Natural killer cell (primary cell): ENCODE measurements at regions not wholly inside any gene's neighbourhood (a gene's known extent, or its start where the extent isn't known, plus 50 kb on each side); places are given as distances from the start of the nearest gene placed in this dataset.

Source experiments
- ATAC-seq, 3 donors: fragments of 150-1000 bp in 2 of 3; fragments of 200-7000 bp in 1 of 3; cut with Tn5 transposase; 1 replicate in 1 of 3; 2 replicates in 2 of 3; pipeline ENCODE4 v1.10.0; 2021; ENCODE audit warnings: mild to moderate bottlenecking in 2 of 3, moderate library complexity in 2 of 3
- DNase-seq, 2 donors: peaks; one replicate each; pipeline versions ENCODE4 v3.0.0 to v3.0.0-alpha.2; 2013 to 2021; ENCODE audit warnings: mixed read lengths in 1 of 2
- H3K27ac ChIP-seq: one replicate; pipeline ENCODE4 v1.5.1; 2013; ENCODE audit warnings: mild to moderate bottlenecking, low read length
- H3K27me3 ChIP-seq: one replicate; pipeline ENCODE4 v1.6.1; 2013; ENCODE audit warnings: low read length; ENCODE audit not compliant: control insufficient read depth, insufficient read depth
- H3K36me3 ChIP-seq: one replicate; pipeline ENCODE4 v1.6.1; 2013; ENCODE audit warnings: low read length; ENCODE audit not compliant: control insufficient read depth, insufficient read depth
- H3K4me1 ChIP-seq: one replicate; pipeline ENCODE4 v1.6.1; 2013; ENCODE audit warnings: low read length; ENCODE audit not compliant: control insufficient read depth, insufficient read depth
- H3K4me3 ChIP-seq: one replicate; pipeline ENCODE4 v1.5.1; 2013; ENCODE audit warnings: low read length
- H3K9me3 ChIP-seq: one replicate; pipeline ENCODE4 v1.6.1; 2013; ENCODE audit warnings: low read length; ENCODE audit not compliant: control insufficient read depth, insufficient read depth
- H3K27ac Mint-ChIP-seq, 2 donors: one replicate each; pipeline ENCODE4 v1.8.0; 2022; ENCODE audit warnings: mild to moderate bottlenecking in 2 of 2, mixed read lengths in 2 of 2, moderate library complexity in 1 of 2
- H3K27me3 Mint-ChIP-seq, 2 donors: one replicate each; pipeline ENCODE4 v1.8.0; 2022; ENCODE audit warnings: low read depth in 2 of 2, mixed read lengths in 2 of 2
- H3K36me3 Mint-ChIP-seq: one replicate; pipeline ENCODE4 v1.8.0; 2022; ENCODE audit warnings: mixed read lengths
- H3K4me1 Mint-ChIP-seq, 2 donors: one replicate each; pipeline ENCODE4 v1.8.0; 2022; ENCODE audit warnings: mixed read lengths in 2 of 2
- H3K4me3 Mint-ChIP-seq: one replicate; pipeline ENCODE4 v1.8.0; 2022; ENCODE audit warnings: mild to moderate bottlenecking, moderate library complexity, mixed read lengths
- H3K9me3 Mint-ChIP-seq, 2 donors: one replicate each; pipeline ENCODE4 v1.8.0; 2022; ENCODE audit warnings: mixed read lengths in 2 of 2
- WGBS: methylation state at CpG from one replicate; pipeline ENCODE4 v1.1.7; 2013; ENCODE audit warnings: missing lambda C conversion rate; ENCODE audit not compliant: insufficient coverage; 5-methylcytosine and 5-hydroxymethylcytosine counted together
- intact Hi-C: fragments of 100-400 bp; cut with micrococcal nuclease; formaldehyde crosslinking; loops from one replicate; pipeline ENCODE4 v1.14.2; 2022
- TF ChIP-seq, protein P1 (sequence below): fragments of 200-600 bp; IDR thresholded peaks from one replicate; pipeline ENCODE4 v1.8.0; 2022; ENCODE audit warnings: antibody characterized with exemption

- H3K27ac ChIP-seq, result no peak overlapping the region
- TF ChIP-seq, protein P1, sequence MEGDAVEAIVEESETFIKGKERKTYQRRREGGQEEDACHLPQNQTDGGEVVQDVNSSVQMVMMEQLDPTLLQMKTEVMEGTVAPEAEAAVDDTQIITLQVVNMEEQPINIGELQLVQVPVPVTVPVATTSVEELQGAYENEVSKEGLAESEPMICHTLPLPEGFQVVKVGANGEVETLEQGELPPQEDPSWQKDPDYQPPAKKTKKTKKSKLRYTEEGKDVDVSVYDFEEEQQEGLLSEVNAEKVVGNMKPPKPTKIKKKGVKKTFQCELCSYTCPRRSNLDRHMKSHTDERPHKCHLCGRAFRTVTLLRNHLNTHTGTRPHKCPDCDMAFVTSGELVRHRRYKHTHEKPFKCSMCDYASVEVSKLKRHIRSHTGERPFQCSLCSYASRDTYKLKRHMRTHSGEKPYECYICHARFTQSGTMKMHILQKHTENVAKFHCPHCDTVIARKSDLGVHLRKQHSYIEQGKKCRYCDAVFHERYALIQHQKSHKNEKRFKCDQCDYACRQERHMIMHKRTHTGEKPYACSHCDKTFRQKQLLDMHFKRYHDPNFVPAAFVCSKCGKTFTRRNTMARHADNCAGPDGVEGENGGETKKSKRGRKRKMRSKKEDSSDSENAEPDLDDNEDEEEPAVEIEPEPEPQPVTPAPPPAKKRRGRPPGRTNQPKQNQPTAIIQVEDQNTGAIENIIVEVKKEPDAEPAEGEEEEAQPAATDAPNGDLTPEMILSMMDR, result no peak
- Mint-ChIP-seq H3K9me3 (peaks cover 20 to 27% of the 10 kb centered on the region in 2 donors), H3K4me1 (no peaks in the 10 kb centered on the region), H3K27ac (no peak overlapping the region), H3K36me3 (no peaks in the 10 kb centered on the region), H3K27me3 (no peaks in the 10 kb centered on the region), H3K4me3 (no peak overlapping the region)
- H3K9me3 ChIP-seq, result no peaks in the 10 kb centered on the region
- no peaks in the 10 kb centered on the region for H3K36me3 ChIP-seq
- 77% methylated on average over 2 of the region's 2 CpGs for WGBS
- no peaks in the 10 kb centered on the region for H3K4me1 ChIP-seq
- H3K27me3 ChIP-seq, result no peaks in the 10 kb centered on the region
- DNase-seq, result no peak
- intact Hi-C loops, result no loop called here
- ATAC-seq, result no peak
- H3K4me3 ChIP-seq, result no peak overlapping the region
These were observed 674.1 kb downstream of the NYAP2 start for GRCh38 chr2:226073496-226074160.

GRCh38 chr2:226066873-226067272 is 667.4 kb downstream of the NYAP2 start:
- ATAC-seq, result no peak
- intact Hi-C loops, result no loop called here
- Histone ChIP-seq H3K9me3 (no peaks in the 10 kb centered on the region), H3K27ac (no peak overlapping the region), H3K36me3 (no peaks in the 10 kb centered on the region), H3K27me3 (no peaks in the 10 kb centered on the region), H3K4me3 (no peak overlapping the region), H3K4me1 (no peaks in the 10 kb centered on the region)
- Mint-ChIP-seq H3K4me3 (no peak overlapping the region), H3K36me3 (no peaks in the 10 kb centered on the region), H3K27ac (no peak overlapping the region), H3K9me3 (peaks cover 7 to 10% of the 10 kb centered on the region in 2 donors), H3K27me3 (no peaks in the 10 kb centered on the region), H3K4me1 (no peaks in the 10 kb centered on the region)
- TF ChIP-seq, protein P1, result no peak
- DNase-seq, result no peak
- 79% methylated on average over 4 of the region's 4 CpGs for WGBS

GRCh38 chr2:226066391-226066790 is 666.9 kb downstream of the NYAP2 start:
- Histone ChIP-seq H3K27ac (no peak overlapping the region), H3K4me3 (no peak overlapping the region), H3K9me3 (no peaks in the 10 kb centered on the region), H3K36me3 (no peaks in the 10 kb centered on the region), H3K4me1 (no peaks in the 10 kb centered on the region), H3K27me3 (no peaks in the 10 kb centered on the region)
- ATAC-seq (no peak), DNase-seq (no peak)
- Mint-ChIP-seq H3K9me3 (peaks cover 3 to 6% of the 10 kb centered on the region in 2 donors), H3K4me3 (no peak overlapping the region), H3K36me3 (no peaks in the 10 kb centered on the region), H3K27ac (no peak overlapping the region), H3K4me1 (no peaks in the 10 kb centered on the region), H3K27me3 (no peaks in the 10 kb centered on the region)
- intact Hi-C loops, result no loop called here
- 85% methylated on average over 3 of the region's 3 CpGs for WGBS
- TF ChIP-seq, protein P1, result no peak

DNA sequence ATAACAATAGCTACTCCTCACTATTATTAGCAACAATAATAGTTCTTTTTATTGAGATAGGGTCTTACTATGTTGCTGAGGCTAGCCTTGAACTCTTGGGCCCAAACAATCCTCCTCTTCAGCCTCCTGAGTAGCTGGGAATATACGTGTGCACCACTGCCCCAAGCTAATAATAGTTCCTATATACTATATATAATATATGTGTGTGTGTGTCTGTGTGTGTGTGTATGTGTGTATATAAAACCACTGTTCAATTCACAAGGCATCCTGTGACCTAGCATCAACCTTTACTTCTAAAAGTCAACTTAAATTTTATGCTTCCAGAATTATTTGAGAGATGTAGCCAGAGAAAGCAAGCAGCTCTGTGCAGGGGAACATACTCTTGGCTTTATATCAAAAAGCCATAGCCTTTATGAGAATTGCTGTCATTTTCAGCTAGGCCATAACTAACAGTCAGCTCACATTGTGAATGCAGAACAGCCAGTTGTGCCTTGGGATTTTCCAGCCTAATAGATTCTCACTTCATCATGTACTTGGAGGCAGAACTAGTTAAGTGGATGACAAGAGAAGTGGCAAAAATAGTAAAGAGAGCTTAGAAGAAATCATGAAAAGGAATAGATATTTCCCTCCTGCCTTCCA is 665.5 kb downstream of the NYAP2 start:
- Histone ChIP-seq H3K36me3 (no peaks in the 10 kb centered on the region), H3K27ac (no peak overlapping the region), H3K4me3 (no peak overlapping the region), H3K4me1 (no peaks in the 10 kb centered on the region), H3K9me3 (no peaks in the 10 kb centered on the region), H3K27me3 (no peaks in the 10 kb centered on the region)
- H3K9me3 Mint-ChIP-seq, result peaks cover 2 to 3% of the 10 kb centered on the region in 2 donors
- no peaks in the 10 kb centered on the region for H3K4me1 Mint-ChIP-seq
- intact Hi-C loops, result no loop called here
- H3K27ac Mint-ChIP-seq, result no peak overlapping the region
- TF ChIP-seq, protein P1, result no peak
- no peaks in the 10 kb centered on the region for H3K27me3 Mint-ChIP-seq
- WGBS, result no CpG with 5 or more reads among the region's 1 CpG
- no peak overlapping the region for H3K4me3 Mint-ChIP-seq
- DNase-seq (no peak), ATAC-seq (no peak)
- H3K36me3 Mint-ChIP-seq, result no peaks in the 10 kb centered on the region
